ENCODE measurements at regions not wholly inside any gene's neighbourhood (a gene's known extent, or its start where the extent isn't known, plus 50 kb on each side); places are given as distances from the start of the nearest gene placed in this dataset.

- TF ChIP-seq, protein P1, sequence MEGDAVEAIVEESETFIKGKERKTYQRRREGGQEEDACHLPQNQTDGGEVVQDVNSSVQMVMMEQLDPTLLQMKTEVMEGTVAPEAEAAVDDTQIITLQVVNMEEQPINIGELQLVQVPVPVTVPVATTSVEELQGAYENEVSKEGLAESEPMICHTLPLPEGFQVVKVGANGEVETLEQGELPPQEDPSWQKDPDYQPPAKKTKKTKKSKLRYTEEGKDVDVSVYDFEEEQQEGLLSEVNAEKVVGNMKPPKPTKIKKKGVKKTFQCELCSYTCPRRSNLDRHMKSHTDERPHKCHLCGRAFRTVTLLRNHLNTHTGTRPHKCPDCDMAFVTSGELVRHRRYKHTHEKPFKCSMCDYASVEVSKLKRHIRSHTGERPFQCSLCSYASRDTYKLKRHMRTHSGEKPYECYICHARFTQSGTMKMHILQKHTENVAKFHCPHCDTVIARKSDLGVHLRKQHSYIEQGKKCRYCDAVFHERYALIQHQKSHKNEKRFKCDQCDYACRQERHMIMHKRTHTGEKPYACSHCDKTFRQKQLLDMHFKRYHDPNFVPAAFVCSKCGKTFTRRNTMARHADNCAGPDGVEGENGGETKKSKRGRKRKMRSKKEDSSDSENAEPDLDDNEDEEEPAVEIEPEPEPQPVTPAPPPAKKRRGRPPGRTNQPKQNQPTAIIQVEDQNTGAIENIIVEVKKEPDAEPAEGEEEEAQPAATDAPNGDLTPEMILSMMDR (IDR thresholded peaks at IDR 0.05; ENCODE audit: low read depth, low read length, missing control alignments), result no peak
- in situ Hi-C loops (cut with HindIII; ENCODE audit: low sequenced_read_pairs), result no loop called here
- DNase-seq (ENCODE audit: low read depth), result no peak
These were observed 52.9 kb upstream of the RNU6-1 start for GRCh38 chr15:67892559-67893377.

GRCh38 chr15:67895237-67895636, 55.4 kb upstream of the RNU6-1 start:
- no peak overlapping the region for H3K4me3 ChIP-seq (ENCODE audit: low read depth, low read length)
- DNase-seq (ENCODE audit: low read depth), result no peak
- TF ChIP-seq, protein P1 (IDR thresholded peaks at IDR 0.05; ENCODE audit: low read depth, low read length, missing control alignments), result no peak
- in situ Hi-C loops (cut with HindIII; ENCODE audit: low sequenced_read_pairs), result no loop called here

More at GRCh38 chr15:67892559-67893377, 52.9 kb upstream of the RNU6-1 start:
- H3K4me3 ChIP-seq (ENCODE audit: low read depth, low read length), result no peak overlapping the region

DNA sequence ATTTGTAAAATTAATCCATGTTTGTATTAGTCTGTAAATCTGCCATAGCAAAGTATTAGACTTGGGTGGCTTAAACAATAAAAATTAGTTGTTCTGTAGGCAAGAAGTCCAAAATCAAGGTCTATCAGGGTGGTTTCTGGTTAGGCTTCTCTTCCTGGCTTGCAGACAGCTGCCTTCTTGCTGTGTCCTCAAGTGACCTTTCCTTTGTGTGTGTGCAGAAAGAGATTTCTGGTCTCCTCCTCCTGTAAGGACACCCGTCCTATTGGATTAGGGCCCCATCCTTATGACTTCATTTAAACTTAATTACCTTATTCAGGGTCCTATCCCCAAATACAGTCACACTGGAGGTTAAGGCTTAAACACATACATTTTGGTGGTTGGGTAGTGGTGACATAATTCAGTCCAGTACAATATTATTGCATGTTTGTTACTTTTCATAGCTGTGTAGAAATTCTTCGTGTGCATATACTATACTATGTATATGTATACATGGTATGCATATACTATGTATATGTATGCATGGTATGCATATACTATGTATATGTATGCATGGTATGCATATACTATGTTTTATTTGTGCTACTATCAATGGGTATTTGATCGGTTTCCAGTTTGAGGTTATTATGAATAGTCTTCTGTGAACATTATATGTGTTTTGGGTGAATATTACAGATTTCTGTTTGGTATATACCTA, 57.9 kb upstream of the RNU6-1 start:
- TF ChIP-seq, protein P1 (IDR thresholded peaks at IDR 0.05; ENCODE audit: low read depth, low read length, missing control alignments), result no peak
- in situ Hi-C loops (cut with HindIII; ENCODE audit: low sequenced_read_pairs), result no loop called here
- no peak for DNase-seq (ENCODE audit: low read depth)
- H3K4me3 ChIP-seq (ENCODE audit: low read depth, low read length), result no peak overlapping the region

- no peak for DNase-seq (ENCODE audit: low read depth)
- in situ Hi-C loops (cut with HindIII; ENCODE audit: low sequenced_read_pairs), result no loop called here
- TF ChIP-seq, protein P1 (IDR thresholded peaks at IDR 0.05; ENCODE audit: low read depth, low read length, missing control alignments), result no peak
- H3K4me3 ChIP-seq (ENCODE audit: low read depth, low read length), result no peak overlapping the region
These were observed 59.9 kb upstream of the RNU6-1 start for GRCh38 chr15:67899596-67900283.

DNA sequence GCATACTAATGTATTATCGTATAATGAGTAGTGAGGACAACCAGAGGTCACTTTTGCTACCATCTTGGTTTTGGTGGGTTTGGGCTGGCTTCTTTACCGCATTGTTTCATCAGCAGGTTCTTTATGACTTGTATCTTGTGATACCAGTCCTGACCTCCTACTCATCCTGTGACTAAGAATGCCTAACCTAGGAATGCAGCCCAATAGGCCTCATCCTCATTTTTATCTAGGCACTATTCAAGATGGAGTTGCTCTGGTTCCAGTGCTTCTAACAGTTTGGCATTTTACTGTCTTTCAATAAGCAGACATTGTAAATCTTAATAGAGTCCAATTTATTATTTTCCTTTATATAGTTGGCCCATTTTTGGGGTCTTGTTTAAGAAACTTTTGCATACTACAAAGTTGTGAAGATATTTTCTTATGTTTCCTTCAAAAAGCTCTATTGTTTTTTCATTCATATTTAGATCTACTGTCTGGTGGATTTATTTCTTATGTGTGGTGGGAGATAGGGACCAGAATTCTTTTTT, 60.8 kb upstream of the RNU6-1 start:
- no peak for DNase-seq (ENCODE audit: low read depth)
- H3K4me3 ChIP-seq (ENCODE audit: low read depth, low read length), result no peak overlapping the region
- in situ Hi-C loops (cut with HindIII; ENCODE audit: low sequenced_read_pairs), result no loop called here
- TF ChIP-seq, protein P1 (IDR thresholded peaks at IDR 0.05; ENCODE audit: low read depth, low read length, missing control alignments), result no peak

- no peak overlapping the region for H3K4me3 ChIP-seq (ENCODE audit: low read depth, low read length)
- TF ChIP-seq, protein P1 (IDR thresholded peaks at IDR 0.05; ENCODE audit: low read depth, low read length, missing control alignments), result no peak
- DNase-seq (ENCODE audit: low read depth), result no peak
- in situ Hi-C loops (cut with HindIII; ENCODE audit: low sequenced_read_pairs), result no loop called here
These were observed 62.1 kb upstream of the RNU6-1 start for GRCh38 chr15:67901922-67902321.

All from astrocyte of the cerebellum (primary cell).